ENCODE measurements at regions not wholly inside any gene's neighbourhood (a gene's known extent, or its start where the extent isn't known, plus 50 kb on each side); places are given as distances from the start of the nearest gene placed in this dataset.
"Not testable (repeated sequence)": the region's sequence is repeated elsewhere in the genome, so short reads cannot be mapped to it uniquely, and the experiment has no call there.

GRCh38 chr16:21503941-21504832 lies 95.2 kb upstream of the METTL9 start:
- TF ChIP-seq CTCF (IDR thresholded peaks at IDR 0.05; ENCODE audit: insufficient read depth, low read depth, low read length); EZH2 (IDR thresholded peaks at IDR 0.05; ENCODE audit: insufficient read depth, low read length): not testable (repeated sequence)
